ENCODE measurements at regions not wholly inside any gene's neighbourhood (a gene's known extent, or its start where the extent isn't known, plus 50 kb on each side); places are given as distances from the start of the nearest gene placed in this dataset.
"Not testable (repeated sequence)": the region's sequence is repeated elsewhere in the genome, so short reads cannot be mapped to it uniquely, and the experiment has no call there.

- not testable (repeated sequence) for DNase-seq (ENCODE audit: low read depth, low spot score)
These were observed 1988.6 kb downstream of the FOXD4L5 start for GRCh38 chr9:63296366-63296765.

GRCh38 chr9:63289971-63290370 is 1995.0 kb downstream of the FOXD4L5 start:
- DNase-seq (ENCODE audit: low read depth, low spot score) = not testable (repeated sequence)

More at GRCh38 chr9:63296366-63296765, 1988.6 kb downstream of the FOXD4L5 start:
- not testable (repeated sequence) for H3K27ac ChIP-seq

More at GRCh38 chr9:63289971-63290370, 1995.0 kb downstream of the FOXD4L5 start:
- H3K27ac ChIP-seq = not testable (repeated sequence)
